ENCODE measurements at regions not wholly inside any gene's neighbourhood (a gene's known extent, or its start where the extent isn't known, plus 50 kb on each side); places are given as distances from the start of the nearest gene placed in this dataset.

DNA sequence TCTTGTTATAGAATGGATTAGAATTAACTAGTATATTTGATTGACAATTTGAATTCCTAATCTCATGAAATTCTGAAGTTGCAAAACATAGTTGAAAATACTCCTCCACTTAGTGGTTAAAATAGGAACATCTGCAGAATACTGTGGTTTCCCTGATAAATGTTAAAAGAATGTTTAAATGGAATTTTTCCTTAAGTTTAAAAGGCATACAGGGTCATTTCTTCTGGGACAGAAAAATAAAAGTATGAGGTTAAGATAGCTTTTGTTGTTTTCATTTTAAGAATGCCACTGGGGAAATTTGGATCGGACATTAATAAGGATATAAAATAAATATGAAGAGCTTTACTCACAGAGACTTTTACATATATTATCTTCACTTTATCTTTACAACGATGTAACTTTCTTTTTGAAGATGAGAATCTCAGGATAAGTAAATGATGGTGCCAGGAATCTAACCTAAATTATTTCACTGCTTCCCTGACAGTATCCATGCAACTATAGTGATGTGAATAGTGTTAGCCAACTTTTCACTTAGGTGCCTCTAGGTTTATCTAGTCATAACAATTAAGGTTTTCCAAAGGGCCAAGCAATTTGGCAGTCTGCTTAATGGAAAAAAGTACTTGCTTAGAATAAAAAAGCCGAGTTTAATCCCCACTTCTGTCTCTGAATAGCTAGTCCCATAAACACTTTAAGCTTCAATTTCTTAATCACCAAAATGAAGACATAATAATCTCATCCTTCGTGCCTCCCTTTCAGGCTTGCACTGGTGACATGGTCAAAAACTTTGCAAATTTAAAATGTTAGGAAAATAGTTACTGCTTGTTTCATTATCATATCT is 151.8 kb upstream of the STK17B start:
- H3K27ac ChIP-seq: no peak overlapping the region
- 68 to 73% methylated on average over 4 of the region's 4 CpGs for WGBS, 2 donors (ENCODE audit: low coverage in 1 of 2)
- H3K9me3 ChIP-seq: no peaks in the 10 kb centered on the region
- in situ Hi-C loops (cut with MboI; ENCODE audit: low pct_ligation_motif_present in 1 of 4, low pct_unique_long_range_greater_than_20kb in 1 of 4, low sequenced_read_pairs in 3 of 4): loop anchor here in 1 of 4 donors (25.0 kb wide), 1 partner anchor 314 kb away; the partner anchor contains the start of gene CCDC150
- H3K27me3 ChIP-seq: no peaks in the 10 kb centered on the region
- no peaks in the 10 kb centered on the region for H3K36me3 ChIP-seq
- intact Hi-C loops (cut with DNase I; ENCODE audit: low total_unique reads): no loop called here
- no peak for TF ChIP-seq EP300 (IDR thresholded peaks at IDR 0.05; ENCODE audit: low read depth)
- TF ChIP-seq, protein P1, sequence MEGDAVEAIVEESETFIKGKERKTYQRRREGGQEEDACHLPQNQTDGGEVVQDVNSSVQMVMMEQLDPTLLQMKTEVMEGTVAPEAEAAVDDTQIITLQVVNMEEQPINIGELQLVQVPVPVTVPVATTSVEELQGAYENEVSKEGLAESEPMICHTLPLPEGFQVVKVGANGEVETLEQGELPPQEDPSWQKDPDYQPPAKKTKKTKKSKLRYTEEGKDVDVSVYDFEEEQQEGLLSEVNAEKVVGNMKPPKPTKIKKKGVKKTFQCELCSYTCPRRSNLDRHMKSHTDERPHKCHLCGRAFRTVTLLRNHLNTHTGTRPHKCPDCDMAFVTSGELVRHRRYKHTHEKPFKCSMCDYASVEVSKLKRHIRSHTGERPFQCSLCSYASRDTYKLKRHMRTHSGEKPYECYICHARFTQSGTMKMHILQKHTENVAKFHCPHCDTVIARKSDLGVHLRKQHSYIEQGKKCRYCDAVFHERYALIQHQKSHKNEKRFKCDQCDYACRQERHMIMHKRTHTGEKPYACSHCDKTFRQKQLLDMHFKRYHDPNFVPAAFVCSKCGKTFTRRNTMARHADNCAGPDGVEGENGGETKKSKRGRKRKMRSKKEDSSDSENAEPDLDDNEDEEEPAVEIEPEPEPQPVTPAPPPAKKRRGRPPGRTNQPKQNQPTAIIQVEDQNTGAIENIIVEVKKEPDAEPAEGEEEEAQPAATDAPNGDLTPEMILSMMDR (IDR thresholded peaks at IDR 0.05): no peak
- TF ChIP-seq POLR2A (IDR thresholded peaks at IDR 0.05): no peak
- TF ChIP-seq POLR2AphosphoS5 (IDR thresholded peaks at IDR 0.05): no peak
- no peak overlapping the region for H3K4me3 ChIP-seq
- DNase-seq: no peak
- H3K4me1 ChIP-seq: no peaks in the 10 kb centered on the region

DNA sequence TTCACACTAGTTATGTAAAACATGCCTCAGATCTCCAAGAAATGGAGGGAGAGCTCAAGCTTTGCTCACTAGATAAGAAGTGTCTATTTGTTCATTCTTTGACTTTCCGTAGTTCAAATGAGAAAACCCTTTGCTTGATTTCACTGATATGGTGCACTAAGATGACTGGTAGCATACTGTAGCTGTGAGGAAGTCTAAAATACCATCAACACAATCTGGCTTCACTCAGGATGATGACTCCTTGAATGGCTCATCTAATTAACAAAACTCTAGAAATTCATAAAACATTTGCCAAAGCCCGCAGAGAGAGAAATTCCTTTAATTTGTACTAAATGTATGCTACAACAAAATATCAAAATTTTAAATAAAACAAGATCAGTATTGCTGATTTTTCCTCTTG is 152.8 kb upstream of the STK17B start:
- Histone ChIP-seq H3K36me3 (no peaks in the 10 kb centered on the region), H3K4me1 (no peaks in the 10 kb centered on the region), H3K27ac (no peak overlapping the region), H3K4me3 (no peak overlapping the region), H3K9me3 (no peaks in the 10 kb centered on the region), H3K27me3 (no peaks in the 10 kb centered on the region)
- intact Hi-C loops (cut with DNase I; ENCODE audit: low total_unique reads): no loop called here
- TF ChIP-seq EP300 (IDR thresholded peaks at IDR 0.05; ENCODE audit: low read depth) (no peak), POLR2AphosphoS5 (IDR thresholded peaks at IDR 0.05) (no peak), POLR2A (IDR thresholded peaks at IDR 0.05) (no peak)
- TF ChIP-seq, protein P1 (IDR thresholded peaks at IDR 0.05): no peak
- WGBS, 2 donors (ENCODE audit: low coverage in 1 of 2): 88 to 100% methylated on average over 2 of the region's 2 CpGs
- no peak for DNase-seq
- in situ Hi-C loops (cut with MboI; ENCODE audit: low pct_ligation_motif_present in 1 of 4, low pct_unique_long_range_greater_than_20kb in 1 of 4, low sequenced_read_pairs in 3 of 4): loop anchor here in 1 of 4 donors (25.0 kb wide), 1 partner anchor 313 kb away; the partner anchor contains the start of gene CCDC150

DNA sequence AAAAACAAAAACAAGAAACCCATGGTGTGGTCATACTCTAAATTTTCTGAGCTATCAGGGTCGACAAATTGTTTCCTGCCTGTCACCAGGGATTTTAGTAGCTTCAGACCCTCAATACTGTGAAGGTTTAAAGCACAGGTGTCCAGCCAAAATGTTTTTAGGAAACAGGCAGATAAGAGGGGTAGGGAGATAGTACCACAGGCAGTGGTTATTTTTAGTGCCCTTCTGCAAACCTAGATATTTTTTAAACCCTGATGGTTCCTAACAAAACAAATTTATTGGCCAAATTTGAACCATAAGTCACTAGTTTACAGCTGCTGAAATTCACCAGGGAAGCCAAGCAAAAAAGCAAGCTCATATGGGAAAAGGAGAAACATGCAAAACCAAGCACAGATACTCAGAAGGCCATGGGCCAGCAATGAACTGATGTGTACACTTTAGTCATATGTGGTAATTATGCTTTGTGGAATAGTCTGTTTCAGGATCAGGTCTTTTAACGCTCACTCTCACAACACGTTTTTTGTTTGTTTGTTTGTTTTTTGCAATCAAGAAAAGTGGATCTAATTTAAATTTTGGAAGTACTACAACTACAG is 156.8 kb upstream of the STK17B start:
- no peaks in the 10 kb centered on the region for H3K9me3 ChIP-seq
- intact Hi-C loops (cut with DNase I; ENCODE audit: low total_unique reads) (no loop called here), in situ Hi-C loops (cut with MboI; ENCODE audit: low pct_ligation_motif_present in 1 of 4, low pct_unique_long_range_greater_than_20kb in 1 of 4, low sequenced_read_pairs in 3 of 4) (no loop called here)
- H3K36me3 ChIP-seq: no peaks in the 10 kb centered on the region
- H3K4me1 ChIP-seq: peaks cover 0 to 5% (median 2%) of the 10 kb centered on the region in 4 donors
- no peak overlapping the region for H3K4me3 ChIP-seq
- no peaks in the 10 kb centered on the region for H3K27me3 ChIP-seq
- no peak overlapping the region for H3K27ac ChIP-seq
- no peak for DNase-seq
- TF ChIP-seq POLR2A (IDR thresholded peaks at IDR 0.05): no peak
- TF ChIP-seq EP300 (IDR thresholded peaks at IDR 0.05; ENCODE audit: low read depth): no peak
- TF ChIP-seq, protein P1 (IDR thresholded peaks at IDR 0.05): no peak
- 70 to 78% methylated on average over 3 of the region's 3 CpGs for WGBS, 2 donors (ENCODE audit: low coverage in 1 of 2)

DNA sequence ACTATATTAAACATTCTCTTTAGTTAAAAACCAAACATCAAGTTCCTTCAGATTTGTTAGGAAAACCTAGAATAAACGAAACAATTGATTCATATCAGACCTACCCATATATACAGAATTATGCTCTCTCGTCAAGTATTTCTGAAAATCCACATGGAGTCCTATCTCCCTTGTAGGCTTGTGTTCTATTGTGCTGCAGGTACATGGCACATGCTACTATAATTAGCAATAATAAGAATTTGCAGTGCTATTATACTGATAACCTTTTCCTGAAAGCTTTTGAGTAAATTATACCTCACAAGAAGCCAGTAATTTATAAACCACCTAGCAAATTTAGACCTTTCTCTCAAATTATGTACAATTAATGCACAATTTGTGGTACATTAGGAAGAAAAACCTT is 158.6 kb upstream of the STK17B start:
- in situ Hi-C loops (cut with MboI; ENCODE audit: low pct_ligation_motif_present in 1 of 4, low pct_unique_long_range_greater_than_20kb in 1 of 4, low sequenced_read_pairs in 3 of 4): no loop called here
- H3K27ac ChIP-seq: no peak overlapping the region
- no peaks in the 10 kb centered on the region for H3K9me3 ChIP-seq
- no peaks in the 10 kb centered on the region for H3K36me3 ChIP-seq
- H3K27me3 ChIP-seq: no peaks in the 10 kb centered on the region
- 82 to 85% methylated on average over 2 of the region's 2 CpGs for WGBS, 2 donors (ENCODE audit: low coverage in 1 of 2)
- no peak for TF ChIP-seq EP300 (IDR thresholded peaks at IDR 0.05; ENCODE audit: low read depth)
- no peak for TF ChIP-seq POLR2A (IDR thresholded peaks at IDR 0.05)
- TF ChIP-seq, protein P1 (IDR thresholded peaks at IDR 0.05): no peak
- TF ChIP-seq POLR2AphosphoS5 (IDR thresholded peaks at IDR 0.05): no peak
- H3K4me1 ChIP-seq: peaks cover 0 to 5% (median 2%) of the 10 kb centered on the region in 4 donors
- intact Hi-C loops (cut with DNase I; ENCODE audit: low total_unique reads): no loop called here
- DNase-seq: no peak
- no peak overlapping the region for H3K4me3 ChIP-seq

All from transverse colon (tissue), 4 donors.